Tibial nerve (tissue), 4 donors: ENCODE measurements at regions not wholly inside any gene's neighbourhood (a gene's known extent, or its start where the extent isn't known, plus 50 kb on each side); places are given as distances from the start of the nearest gene placed in this dataset.

ENCODE experiments used
- CTCF ChIP-seq, 5 experiments: fragments of 200-600 bp in 3 of 5; fragments of 450-650 bp in 2 of 5; sonication (generic) in 3 of 5; IDR thresholded peaks; one replicate each; pipeline ENCODE4 v1.5.1; 2016 to 2019; ENCODE audit warnings: antibody characterized with exemption in 5 of 5, mild to moderate bottlenecking in 3 of 5, moderate library complexity in 2 of 5
- EP300 ChIP-seq, 2 donors: sonication (generic); formaldehyde crosslinking; IDR thresholded peaks; one replicate each; pipeline ENCODE4 v1.6.1; 2017; ENCODE audit warnings: antibody characterized with exemption in 2 of 2, mild to moderate bottlenecking in 1 of 2
- POLR2A ChIP-seq, 2 donors: fragments of 450-650 bp; IDR thresholded peaks; one replicate each; pipeline ENCODE4 v1.6.1; 2017; ENCODE audit warnings: antibody characterized with exemption in 2 of 2, mild to moderate bottlenecking in 2 of 2, moderate library complexity in 2 of 2

DNA sequence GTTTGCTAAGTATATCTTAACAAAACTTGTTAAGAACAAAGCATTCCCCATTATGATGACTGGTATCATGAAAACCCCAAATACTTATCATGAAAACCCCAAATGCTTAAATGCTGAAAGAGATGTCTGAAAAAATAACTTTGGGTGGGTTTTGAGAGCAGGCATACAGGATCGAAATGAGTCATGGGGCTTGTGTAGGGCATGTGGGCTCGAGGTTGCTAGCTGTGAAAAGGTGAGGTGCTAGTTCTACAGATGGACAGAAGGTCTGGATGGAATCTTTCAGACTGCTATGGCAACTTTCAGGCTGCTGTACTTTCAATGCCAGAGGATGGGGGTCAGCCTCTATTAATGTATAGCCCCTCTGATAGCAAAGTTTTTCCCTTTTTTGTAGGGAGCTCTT is 167.8 kb upstream of the MDGA2 start:
- TF ChIP-seq POLR2A (IDR thresholded peaks at IDR 0.05), result no peak
- TF ChIP-seq CTCF (IDR thresholded peaks at IDR 0.05), result no peak
- TF ChIP-seq EP300 (IDR thresholded peaks at IDR 0.05), result no peak
